ENCODE measurements at regions not wholly inside any gene's neighbourhood (a gene's known extent, or its start where the extent isn't known, plus 50 kb on each side); places are given as distances from the start of the nearest gene placed in this dataset.

DNA sequence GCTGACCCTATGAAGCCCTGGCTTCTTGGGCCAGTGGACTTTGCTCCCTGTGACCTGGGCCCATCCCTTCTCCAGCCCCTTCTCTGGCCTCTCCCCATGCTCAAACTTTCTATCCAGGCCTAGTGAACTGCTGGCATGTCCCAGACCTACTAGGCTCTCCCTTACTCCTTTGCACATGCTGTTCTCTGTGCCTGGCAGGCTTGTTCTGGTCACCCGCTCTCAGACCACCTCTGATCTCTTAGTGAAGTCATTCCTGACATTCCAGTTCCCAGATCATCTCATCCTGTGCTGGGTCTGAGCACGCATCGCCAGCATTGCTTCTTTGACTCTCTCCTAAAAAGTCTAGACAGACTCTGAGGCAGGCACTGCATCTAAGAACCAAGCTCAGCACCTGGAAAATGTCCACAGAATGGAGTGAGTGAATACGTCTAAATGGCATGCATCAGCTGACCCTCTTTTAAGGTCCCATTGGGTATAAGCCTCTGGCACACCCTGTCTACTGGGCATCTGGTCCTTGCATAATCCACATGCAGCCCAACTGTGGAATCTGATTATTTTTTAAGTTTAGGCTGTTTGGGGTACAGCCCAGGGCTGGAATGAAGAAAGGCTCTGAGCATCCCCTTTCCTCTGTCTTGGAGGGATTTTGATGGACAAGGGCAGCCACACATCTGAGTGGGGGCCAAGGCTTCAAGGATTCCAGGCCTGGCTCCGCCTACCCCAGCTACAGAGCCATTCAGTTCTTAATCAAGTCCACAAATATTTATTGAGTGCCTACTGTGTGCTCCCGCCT lies 130.6 kb upstream of the HAAO start:
- Mint-ChIP-seq H3K4me1 (peaks cover 10% of the 10 kb centered on the region), H3K4me3 (no peak overlapping the region), H3K27ac (no peak overlapping the region), H3K27me3 (peaks cover 2% of the 10 kb centered on the region), H3K36me3 (no peaks in the 10 kb centered on the region), H3K9me3 (no peaks in the 10 kb centered on the region)
- no peak for DNase-seq
- ATAC-seq (ENCODE audit: low read depth): no peak
- POLR2A ChIA-PET: no interaction called here

DNA sequence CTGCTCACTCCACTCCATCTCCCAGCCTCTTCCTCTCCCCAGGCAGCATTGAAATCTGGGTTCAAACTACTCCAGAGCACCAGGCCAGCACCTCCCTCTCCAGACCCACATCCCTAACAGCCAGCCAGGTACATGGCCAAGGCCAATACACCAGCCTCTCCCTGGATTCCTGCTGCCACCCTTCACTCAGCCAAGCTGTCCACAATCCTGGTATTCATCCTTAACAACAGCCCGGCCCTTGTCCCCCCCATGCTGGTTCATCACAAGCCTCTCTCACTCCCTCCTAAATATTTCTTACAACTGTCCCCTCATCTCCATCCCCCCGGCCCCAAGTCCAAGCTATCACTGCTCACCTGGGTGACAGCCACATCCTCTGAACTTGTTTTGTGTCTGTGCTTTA lies 129.9 kb upstream of the HAAO start:
- H3K27ac Mint-ChIP-seq: no peak overlapping the region
- no peak overlapping the region for H3K4me3 Mint-ChIP-seq
- no peak for DNase-seq
- peaks cover 10% of the 10 kb centered on the region for H3K4me1 Mint-ChIP-seq
- ATAC-seq (ENCODE audit: low read depth): no peak
- POLR2A ChIA-PET: no interaction called here
- peaks cover 2% of the 10 kb centered on the region for H3K27me3 Mint-ChIP-seq
- no peaks in the 10 kb centered on the region for H3K9me3 Mint-ChIP-seq
- H3K36me3 Mint-ChIP-seq: no peaks in the 10 kb centered on the region

- POLR2A ChIA-PET: interaction anchor here (0.9 kb wide), 1 partner anchor 305 kb away, joined by 3 read pairs; the partner anchor contains the start of gene ZFP36L2
- Mint-ChIP-seq H3K27me3 (peaks cover 2% of the 10 kb centered on the region), H3K27ac (no peak overlapping the region), H3K9me3 (no peaks in the 10 kb centered on the region), H3K4me3 (no peak overlapping the region), H3K36me3 (no peaks in the 10 kb centered on the region), H3K4me1 (peaks cover 10% of the 10 kb centered on the region)
- DNase-seq: no peak
- no peak for ATAC-seq (ENCODE audit: low read depth)
Observed at GRCh38 chr2:42921721-42922120, 129.3 kb upstream of the HAAO start.

- no peaks in the 10 kb centered on the region for H3K9me3 Mint-ChIP-seq
- no peak for ATAC-seq (ENCODE audit: low read depth)
- no peak overlapping the region for H3K4me3 Mint-ChIP-seq
- H3K27me3 Mint-ChIP-seq: peaks cover 2% of the 10 kb centered on the region
- no peaks in the 10 kb centered on the region for H3K36me3 Mint-ChIP-seq
- POLR2A ChIA-PET: interaction anchor here (0.9 kb wide), 1 partner anchor 305 kb away, joined by 3 read pairs; the partner anchor contains the start of gene ZFP36L2
- no peak for DNase-seq
- no peak overlapping the region for H3K27ac Mint-ChIP-seq
- H3K4me1 Mint-ChIP-seq: peaks cover 10% of the 10 kb centered on the region
Observed at GRCh38 chr2:42921147-42921520, 128.8 kb upstream of the HAAO start.

GRCh38 chr2:42920446-42921146 lies 128.2 kb upstream of the HAAO start:
- no peak for DNase-seq
- POLR2A ChIA-PET: no interaction called here

DNA sequence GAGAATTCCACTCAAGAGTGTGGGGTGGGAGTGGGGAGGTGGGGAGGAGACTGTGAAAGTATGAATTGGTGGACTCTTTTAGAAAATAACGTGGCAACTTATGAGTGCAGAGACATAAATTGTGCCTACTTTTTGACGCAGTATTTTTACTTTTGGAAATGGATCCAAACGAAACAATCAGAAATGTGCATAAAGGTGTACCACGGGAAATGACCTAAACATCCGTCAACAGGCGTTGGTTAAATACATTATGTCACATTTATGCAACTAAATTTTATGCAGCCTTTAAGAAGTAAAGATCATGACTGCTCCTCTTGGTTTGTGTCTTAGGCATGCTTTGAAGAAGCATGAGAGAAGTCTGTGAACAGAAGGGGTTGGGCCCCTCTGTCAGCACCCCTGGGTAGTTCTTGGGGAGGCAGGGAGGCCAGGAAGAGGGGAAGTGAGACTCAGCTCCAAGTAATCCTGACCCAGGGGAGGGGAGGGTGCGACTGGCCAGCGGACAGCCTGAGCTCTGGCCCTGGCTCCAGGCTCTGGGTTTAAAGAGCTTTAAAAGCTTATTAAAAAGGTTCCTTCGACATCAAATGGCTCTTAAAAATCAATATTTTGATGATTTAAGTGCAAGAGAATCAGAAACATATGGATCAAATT lies 126.4 kb upstream of the HAAO start:
- Mint-ChIP-seq H3K36me3 (no peaks in the 10 kb centered on the region), H3K27me3 (peaks cover 4% of the 10 kb centered on the region), H3K27ac (no peak overlapping the region), H3K4me1 (peaks cover 6% of the 10 kb centered on the region), H3K4me3 (no peak overlapping the region), H3K9me3 (no peaks in the 10 kb centered on the region)
- DNase-seq (no peak), ATAC-seq (ENCODE audit: low read depth) (no peak)
- POLR2A ChIA-PET: interaction anchor here (0.7 kb wide), 1 partner anchor 816 kb away, joined by 3 read pairs; no protein-coding TSS in a partner anchor

More at GRCh38 chr2:42920446-42921146, 128.2 kb upstream of the HAAO start:
- Mint-ChIP-seq H3K9me3 (no peaks in the 10 kb centered on the region), H3K27me3 (peaks cover 2% of the 10 kb centered on the region), H3K27ac (no peak overlapping the region), H3K36me3 (no peaks in the 10 kb centered on the region), H3K4me3 (no peak overlapping the region), H3K4me1 (peaks cover 10% of the 10 kb centered on the region)
- ATAC-seq (ENCODE audit: low read depth): no peak

DNA sequence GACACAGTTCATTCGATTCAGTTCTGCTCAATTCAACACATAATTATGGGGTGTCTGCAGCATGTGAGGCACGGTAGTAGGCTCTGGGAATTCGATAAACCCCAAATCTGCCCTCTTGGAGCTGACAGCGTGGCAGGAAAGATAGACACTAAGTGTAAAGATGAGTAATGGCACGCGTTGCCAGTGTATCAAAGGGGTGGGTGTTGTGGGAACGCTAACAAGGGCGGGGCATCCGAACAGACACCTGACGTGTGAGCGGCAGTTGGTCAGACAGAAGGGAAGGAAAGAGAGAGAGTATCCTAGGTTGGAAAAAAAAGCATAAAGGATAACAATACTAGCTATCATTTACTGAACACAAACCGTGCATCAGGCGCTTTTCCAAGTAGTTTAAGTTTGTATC lies 125.7 kb upstream of the HAAO start:
- POLR2A ChIA-PET: interaction anchor here (0.7 kb wide), 1 partner anchor 817 kb away, joined by 3 read pairs; no protein-coding TSS in a partner anchor
- Mint-ChIP-seq H3K36me3 (no peaks in the 10 kb centered on the region), H3K27me3 (peaks cover 4% of the 10 kb centered on the region), H3K4me1 (peaks cover 6% of the 10 kb centered on the region), H3K27ac (no peak overlapping the region), H3K4me3 (no peak overlapping the region), H3K9me3 (no peaks in the 10 kb centered on the region)
- DNase-seq (no peak), ATAC-seq (ENCODE audit: low read depth) (no peak)

DNA sequence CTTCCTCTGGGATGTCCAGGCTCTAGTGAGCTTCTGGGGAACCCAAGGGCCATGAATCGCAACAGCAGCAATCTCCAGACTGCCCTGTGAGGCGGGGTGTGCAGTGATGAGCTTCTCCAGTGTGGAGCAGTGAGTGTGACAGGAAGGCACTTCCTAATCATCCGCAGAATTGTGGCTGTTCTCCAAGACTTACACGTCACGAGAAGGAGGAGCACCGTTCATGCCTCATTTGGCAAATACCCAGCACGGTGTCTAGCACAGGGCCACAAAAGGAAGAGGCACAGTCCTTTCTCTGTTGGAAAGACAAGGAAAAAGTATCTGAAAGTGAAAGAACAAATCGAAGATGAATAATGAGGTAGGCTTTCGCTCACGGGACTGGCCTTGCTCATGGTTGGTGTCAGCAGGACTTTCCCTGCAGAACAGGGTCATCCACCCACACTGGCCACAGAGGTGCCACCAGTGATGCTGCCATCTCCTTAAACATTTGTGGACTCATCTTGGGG lies 125.1 kb upstream of the HAAO start:
- Mint-ChIP-seq H3K27ac (no peak overlapping the region), H3K4me1 (peaks cover 4% of the 10 kb centered on the region), H3K36me3 (no peaks in the 10 kb centered on the region), H3K27me3 (peaks cover 4% of the 10 kb centered on the region), H3K9me3 (no peaks in the 10 kb centered on the region), H3K4me3 (no peak overlapping the region)
- ATAC-seq (ENCODE audit: low read depth) (no peak), DNase-seq (no peak)
- POLR2A ChIA-PET: no interaction called here

GRCh38 chr2:42916324-42916723 lies 123.9 kb upstream of the HAAO start:
- H3K4me3 Mint-ChIP-seq: no peak overlapping the region
- no peaks in the 10 kb centered on the region for H3K36me3 Mint-ChIP-seq
- H3K27me3 Mint-ChIP-seq: peaks cover 2% of the 10 kb centered on the region
- no peak overlapping the region for H3K27ac Mint-ChIP-seq
- no peaks in the 10 kb centered on the region for H3K9me3 Mint-ChIP-seq
- POLR2A ChIA-PET: no interaction called here
- no peak for ATAC-seq (ENCODE audit: low read depth)
- peaks cover 4% of the 10 kb centered on the region for H3K4me1 Mint-ChIP-seq
- no peak for DNase-seq

- Mint-ChIP-seq H3K36me3 (no peaks in the 10 kb centered on the region), H3K4me1 (peaks cover 4% of the 10 kb centered on the region), H3K9me3 (no peaks in the 10 kb centered on the region), H3K27ac (no peak overlapping the region), H3K27me3 (peaks cover 5% of the 10 kb centered on the region), H3K4me3 (no peak overlapping the region)
- no peak for ATAC-seq (ENCODE audit: low read depth)
- no peak for DNase-seq
- POLR2A ChIA-PET: no interaction called here
Observed at GRCh38 chr2:42914860-42915259, 122.5 kb upstream of the HAAO start.

- Mint-ChIP-seq H3K36me3 (no peaks in the 10 kb centered on the region), H3K27ac (no peak overlapping the region), H3K9me3 (no peaks in the 10 kb centered on the region), H3K27me3 (peaks cover 5% of the 10 kb centered on the region), H3K4me1 (peaks cover 4% of the 10 kb centered on the region), H3K4me3 (no peak overlapping the region)
- DNase-seq: no peak
- POLR2A ChIA-PET: no interaction called here
- ATAC-seq (ENCODE audit: low read depth): no peak
Observed at GRCh38 chr2:42914314-42914713, 121.9 kb upstream of the HAAO start.

DNA sequence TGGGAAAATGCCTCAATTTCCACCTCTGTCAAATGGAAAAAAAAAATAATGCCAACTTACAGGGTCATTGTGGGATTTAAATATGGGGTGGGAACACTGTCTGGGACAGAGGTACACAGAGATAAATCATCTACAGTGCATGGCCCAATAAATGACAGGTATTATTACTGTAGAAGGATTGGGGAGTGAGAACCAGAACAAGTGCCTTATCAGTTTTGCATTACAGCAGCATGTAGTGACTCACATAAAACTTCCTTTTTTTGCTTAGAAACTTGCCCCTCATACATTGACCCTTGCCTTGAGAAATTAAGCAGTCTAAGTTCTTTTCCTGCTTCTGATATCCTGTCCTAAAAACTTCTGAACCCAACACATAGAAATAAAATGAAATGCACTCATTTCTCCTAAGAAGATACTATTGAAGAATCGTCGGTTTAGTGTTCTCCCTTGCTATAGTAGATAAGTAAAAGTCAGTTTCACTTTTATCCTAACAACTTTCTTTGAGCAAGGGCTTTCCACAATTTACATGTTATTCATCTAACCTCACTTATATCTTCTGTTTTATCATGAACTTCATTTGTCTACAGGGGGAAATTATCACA lies 121.0 kb upstream of the HAAO start:
- POLR2A ChIA-PET: no interaction called here
- peaks cover 5% of the 10 kb centered on the region for H3K27me3 Mint-ChIP-seq
- no peak overlapping the region for H3K27ac Mint-ChIP-seq
- no peaks in the 10 kb centered on the region for H3K36me3 Mint-ChIP-seq
- peak overlapping the region; percentile 43 for H3K4me3 Mint-ChIP-seq
- no peaks in the 10 kb centered on the region for H3K9me3 Mint-ChIP-seq
- DNase-seq (no peak), ATAC-seq (ENCODE audit: low read depth) (no peak)
- peaks cover 4% of the 10 kb centered on the region for H3K4me1 Mint-ChIP-seq

All from activated naive CD8-positive, alpha-beta T cell treated with anti-CD3 and anti-CD28 coated beads, Interleukin-2, amount 10 ng/mL, durations not matched to agents 7 days and 5 days (primary cell).